A673 (cell line): ENCODE measurements at regions not wholly inside any gene's neighbourhood (a gene's known extent, or its start where the extent isn't known, plus 50 kb on each side); places are given as distances from the start of the nearest gene placed in this dataset.

Experiments used
- EZH2 ChIP-seq: fragments of 200-600 bp; sonication (generic); IDR thresholded peaks from 2 replicates; pipeline ENCODE4 v1.6.1; 2017; ENCODE audit warnings: borderline replicate concordance, low read depth, mild to moderate bottlenecking, mixed read lengths, antibody characterized with exemption, low read length; ENCODE audit not compliant: poor library complexity, severe bottlenecking
- TF ChIP-seq, protein P1 (sequence below): fragments of 300-800, 200-600 bp; sonication (generic); conservative IDR thresholded peaks from 2 replicates; pipeline ENCODE4 v1.5.1; 2017; ENCODE audit warnings: low read depth, mild to moderate bottlenecking, antibody characterized with exemption, low read length, moderate library complexity, mixed read lengths

DNA sequence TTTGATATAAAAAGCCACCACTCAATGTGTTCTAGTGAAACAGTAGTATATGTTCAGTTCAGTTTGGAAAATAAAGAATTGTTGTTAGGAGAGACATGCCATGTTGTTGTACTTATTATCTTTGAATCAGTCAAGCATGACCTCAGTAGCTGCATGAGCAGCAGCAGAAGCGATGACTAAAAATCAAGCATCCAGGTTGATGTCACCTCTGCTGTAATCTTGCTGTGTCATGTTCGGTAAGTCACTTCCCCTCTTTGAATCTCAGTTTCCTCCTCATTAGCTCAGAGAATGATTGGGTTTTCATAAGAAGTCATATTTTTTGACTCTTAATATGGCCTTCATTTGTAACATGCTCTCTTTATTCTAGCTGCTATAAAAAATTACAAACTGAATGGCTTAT lies 428.4 kb upstream of the B3GALT2 start:
- TF ChIP-seq, protein P1, sequence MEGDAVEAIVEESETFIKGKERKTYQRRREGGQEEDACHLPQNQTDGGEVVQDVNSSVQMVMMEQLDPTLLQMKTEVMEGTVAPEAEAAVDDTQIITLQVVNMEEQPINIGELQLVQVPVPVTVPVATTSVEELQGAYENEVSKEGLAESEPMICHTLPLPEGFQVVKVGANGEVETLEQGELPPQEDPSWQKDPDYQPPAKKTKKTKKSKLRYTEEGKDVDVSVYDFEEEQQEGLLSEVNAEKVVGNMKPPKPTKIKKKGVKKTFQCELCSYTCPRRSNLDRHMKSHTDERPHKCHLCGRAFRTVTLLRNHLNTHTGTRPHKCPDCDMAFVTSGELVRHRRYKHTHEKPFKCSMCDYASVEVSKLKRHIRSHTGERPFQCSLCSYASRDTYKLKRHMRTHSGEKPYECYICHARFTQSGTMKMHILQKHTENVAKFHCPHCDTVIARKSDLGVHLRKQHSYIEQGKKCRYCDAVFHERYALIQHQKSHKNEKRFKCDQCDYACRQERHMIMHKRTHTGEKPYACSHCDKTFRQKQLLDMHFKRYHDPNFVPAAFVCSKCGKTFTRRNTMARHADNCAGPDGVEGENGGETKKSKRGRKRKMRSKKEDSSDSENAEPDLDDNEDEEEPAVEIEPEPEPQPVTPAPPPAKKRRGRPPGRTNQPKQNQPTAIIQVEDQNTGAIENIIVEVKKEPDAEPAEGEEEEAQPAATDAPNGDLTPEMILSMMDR = no peak
- TF ChIP-seq EZH2 = no peak
